ENCODE measurements at regions not wholly inside any gene's neighbourhood (a gene's known extent, or its start where the extent isn't known, plus 50 kb on each side); places are given as distances from the start of the nearest gene placed in this dataset.
"Not testable (repeated sequence)": the region's sequence is repeated elsewhere in the genome, so short reads cannot be mapped to it uniquely, and the experiment has no call there.

DNA sequence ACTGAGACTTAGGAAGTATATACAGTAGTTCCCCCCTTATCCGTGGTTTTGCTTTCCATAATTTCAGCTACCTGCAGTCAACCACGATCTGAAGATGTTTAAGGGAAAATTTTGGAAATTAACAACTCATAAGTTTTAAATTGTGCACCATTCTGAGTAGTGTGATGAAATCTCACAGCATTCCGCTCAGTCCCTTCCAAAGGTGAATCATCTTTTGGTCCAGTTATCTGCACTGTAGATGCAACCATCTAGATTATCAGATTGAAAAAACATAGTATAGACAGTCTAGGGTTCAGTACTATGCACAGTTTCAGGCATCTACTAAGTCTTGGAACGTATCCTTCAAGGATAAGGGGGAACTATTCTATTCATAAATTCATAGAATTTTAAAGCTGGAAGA lies 109.0 kb downstream of the ANXA3 start:
- no peak for DNase-seq (ENCODE audit: low read depth)

DNA sequence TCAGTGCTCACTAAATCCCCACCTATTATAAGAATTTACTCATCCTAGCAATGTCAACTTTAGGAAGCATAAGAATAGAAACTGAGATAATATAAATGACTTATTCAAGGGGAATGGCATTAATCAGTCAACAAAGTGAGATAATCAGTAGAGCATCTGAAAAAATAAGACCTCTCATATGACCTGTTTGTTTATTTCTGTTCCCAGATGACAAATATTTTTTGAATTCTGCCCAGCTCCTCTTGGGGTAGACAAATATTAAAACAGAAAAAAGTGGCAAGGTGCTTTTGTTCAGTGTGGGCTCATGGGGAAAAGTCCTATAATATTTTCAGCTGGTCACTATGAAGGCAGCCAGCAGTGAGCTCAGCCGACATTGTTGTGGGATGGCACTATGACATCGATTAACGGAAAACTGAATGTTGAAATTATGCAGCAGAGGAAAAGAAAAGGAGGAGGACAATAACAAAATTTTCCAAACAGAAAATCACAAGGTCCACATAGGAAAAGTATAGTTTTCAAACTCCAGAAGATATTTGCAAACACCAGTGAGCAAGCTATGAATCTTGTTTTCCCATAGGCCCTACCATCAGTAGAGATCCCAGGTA lies 109.6 kb downstream of the ANXA3 start:
- DNase-seq (ENCODE audit: low read depth): no peak

DNA sequence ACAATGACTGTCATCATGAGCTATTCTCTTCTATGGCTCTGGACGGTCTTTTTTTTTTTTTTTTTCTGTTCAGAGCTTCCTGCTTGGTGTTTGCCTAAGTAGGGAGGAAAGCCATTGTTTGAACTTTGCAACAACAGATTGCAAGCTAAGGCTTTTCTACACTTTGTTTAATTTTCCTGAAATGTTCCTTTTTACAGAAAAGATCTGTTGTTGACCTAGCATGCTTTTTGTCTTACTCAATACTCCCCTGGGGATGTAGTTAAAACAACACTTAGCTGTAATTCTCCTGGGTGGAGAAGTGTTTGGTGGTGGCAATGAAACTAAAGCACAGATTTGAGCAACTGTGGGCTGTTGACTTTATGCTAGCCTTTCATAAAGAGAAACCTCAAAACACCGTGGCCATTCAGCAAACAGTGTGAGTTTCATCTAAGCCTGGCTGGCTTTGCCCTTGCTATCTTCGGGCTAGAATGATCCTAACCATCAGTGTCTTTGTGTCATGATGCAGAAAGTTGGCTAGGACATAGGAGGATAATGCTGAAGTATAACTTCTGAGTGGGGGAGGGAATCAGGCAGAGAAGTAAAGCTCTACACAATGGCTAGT lies 110.5 kb downstream of the ANXA3 start:
- peak; percentile 44 for DNase-seq (ENCODE audit: low read depth)

DNA sequence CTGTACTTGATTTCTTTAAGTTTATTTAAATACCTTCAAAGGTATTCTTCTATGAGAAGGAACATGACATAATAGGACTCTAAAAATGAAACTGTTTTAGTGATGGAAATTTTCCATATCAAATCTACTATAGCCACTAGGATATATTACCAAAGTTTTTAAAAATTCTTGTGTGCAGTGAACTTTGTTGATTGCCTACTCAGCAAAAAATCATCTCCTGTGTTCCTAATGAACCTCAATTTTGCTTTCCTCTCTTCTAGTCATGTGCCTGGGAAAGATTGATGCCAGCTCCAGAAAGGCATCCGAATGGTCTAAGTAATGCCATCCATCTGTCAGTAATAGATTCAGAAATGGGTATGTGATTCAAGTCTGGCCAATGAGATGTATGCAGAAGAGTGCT lies 111.1 kb downstream of the ANXA3 start:
- no peak for DNase-seq (ENCODE audit: low read depth)

DNA sequence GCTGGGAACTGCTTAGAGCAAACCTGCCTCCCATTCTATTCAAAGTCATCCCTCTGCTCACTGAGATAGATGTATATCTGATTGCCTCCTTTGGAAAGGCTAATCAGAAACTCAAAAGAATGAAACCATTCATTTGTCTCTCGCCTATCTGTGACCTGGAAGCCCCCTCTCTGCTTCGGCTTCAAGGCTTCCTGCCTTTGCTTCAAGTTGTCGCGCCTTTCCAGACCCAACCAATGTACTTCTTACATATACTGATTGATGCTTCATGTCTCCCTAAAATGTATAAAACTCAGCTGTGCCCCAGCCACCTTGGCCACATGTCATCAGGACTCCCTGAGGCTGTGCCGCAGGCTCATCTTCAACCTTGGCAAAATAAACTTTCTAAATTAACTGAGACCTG lies 111.9 kb upstream of the BMP2K start:
- not testable (repeated sequence) for DNase-seq (ENCODE audit: low read depth)

DNA sequence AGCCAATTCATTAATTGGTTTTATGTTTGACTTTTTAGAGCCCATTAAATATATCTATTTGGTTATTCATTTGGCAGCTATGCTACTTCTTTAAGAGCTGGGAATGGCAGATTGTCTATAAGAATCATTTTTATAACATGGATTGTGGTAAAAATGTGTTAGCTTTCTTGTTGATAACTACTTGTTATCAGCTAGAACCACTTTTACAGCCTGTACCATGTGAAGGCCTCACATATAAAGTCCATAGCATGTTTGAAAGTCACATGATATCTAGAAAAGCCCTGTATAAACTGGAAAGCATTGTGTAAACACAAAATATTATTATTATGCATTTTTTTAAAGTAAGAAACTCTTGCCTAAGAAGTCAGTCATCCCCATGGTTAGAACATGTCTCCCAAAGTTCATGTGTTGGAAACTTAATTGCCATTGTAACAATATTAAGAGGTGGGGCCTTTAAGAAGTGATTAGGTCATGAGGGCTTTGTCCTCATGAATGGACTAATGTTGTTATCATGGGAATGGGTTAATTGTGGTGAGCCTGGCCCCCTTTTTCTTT lies 110.9 kb upstream of the BMP2K start:
- DNase-seq (ENCODE audit: low read depth): no peak

DNA sequence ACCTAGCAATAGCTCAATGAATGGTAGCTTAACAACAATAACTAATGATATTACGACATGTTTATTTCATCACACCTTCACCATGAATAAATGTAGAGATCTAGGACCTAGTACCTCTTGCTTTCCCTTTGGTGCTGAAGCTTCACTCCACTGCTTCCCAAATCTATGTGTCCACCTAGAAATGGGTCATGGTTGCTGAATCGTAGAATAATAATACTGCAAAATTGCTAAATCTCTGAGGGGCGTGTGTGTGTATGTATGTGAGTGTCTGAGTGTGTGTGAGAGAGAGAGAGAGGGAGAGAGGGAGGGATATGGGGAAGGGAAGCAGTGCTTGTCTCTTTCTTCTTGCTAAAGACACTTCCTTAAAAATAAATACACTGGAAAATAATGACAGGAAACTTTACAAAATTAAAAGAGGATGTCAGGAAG lies 109.3 kb upstream of the BMP2K start:
- DNase-seq (ENCODE audit: low read depth): no peak

DNA sequence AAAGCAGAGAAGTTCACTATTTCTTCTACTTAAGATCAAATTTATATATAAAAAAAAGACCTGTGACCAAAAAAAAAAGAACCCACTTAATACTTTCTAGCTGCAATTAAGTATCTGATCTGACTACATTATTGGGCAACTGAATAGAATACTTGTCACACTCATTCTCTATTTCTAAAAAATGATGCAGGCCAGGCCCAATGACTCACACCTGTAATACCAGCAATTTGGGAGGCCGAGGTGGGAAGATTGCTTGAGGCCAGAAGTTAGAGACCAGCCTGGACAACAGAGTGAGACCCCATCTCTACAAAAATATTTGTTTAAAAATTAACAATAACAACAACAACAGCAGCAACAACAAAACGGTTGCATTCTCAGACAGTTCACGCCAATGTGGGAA lies 108.8 kb upstream of the BMP2K start:
- no peak for DNase-seq (ENCODE audit: low read depth)

DNA sequence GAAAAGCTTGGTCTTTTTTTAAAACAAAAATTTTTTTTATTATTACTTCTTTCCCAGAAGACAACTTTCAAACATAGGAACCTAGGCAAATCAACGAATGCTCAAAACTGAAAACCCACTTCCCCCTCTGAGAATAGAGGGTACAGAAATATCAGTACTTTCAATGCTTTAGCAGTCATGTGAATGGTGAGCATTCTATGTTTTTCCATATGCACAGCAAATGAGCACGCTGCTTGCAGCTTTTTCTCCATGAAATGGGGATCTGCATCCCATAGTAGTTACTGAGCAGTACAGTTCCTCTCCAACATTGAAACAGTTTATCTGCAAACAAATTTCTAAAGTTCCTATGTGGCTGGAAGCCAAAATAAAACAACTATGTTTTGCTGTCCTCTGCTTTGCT lies 108.4 kb upstream of the BMP2K start:
- DNase-seq (ENCODE audit: low read depth): no peak

DNA sequence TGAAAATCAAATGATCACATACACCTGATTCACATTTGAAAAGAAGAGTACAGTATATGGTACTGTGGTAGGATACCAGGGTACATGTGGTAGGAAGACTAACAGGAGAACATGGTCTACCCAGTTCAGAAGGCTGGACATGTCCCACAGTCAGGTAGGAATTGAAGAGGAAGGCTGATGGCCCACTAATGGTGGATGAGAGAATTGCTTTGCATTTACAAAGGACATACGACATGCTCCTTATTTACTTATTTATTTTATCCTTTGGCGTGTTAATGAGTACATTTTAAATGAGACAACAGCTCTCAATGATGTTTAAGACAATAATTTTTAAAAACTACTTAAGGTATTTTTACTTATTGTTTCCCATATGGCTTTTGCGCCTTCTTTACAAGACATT lies 106.7 kb upstream of the BMP2K start:
- no peak for DNase-seq (ENCODE audit: low read depth)

DNA sequence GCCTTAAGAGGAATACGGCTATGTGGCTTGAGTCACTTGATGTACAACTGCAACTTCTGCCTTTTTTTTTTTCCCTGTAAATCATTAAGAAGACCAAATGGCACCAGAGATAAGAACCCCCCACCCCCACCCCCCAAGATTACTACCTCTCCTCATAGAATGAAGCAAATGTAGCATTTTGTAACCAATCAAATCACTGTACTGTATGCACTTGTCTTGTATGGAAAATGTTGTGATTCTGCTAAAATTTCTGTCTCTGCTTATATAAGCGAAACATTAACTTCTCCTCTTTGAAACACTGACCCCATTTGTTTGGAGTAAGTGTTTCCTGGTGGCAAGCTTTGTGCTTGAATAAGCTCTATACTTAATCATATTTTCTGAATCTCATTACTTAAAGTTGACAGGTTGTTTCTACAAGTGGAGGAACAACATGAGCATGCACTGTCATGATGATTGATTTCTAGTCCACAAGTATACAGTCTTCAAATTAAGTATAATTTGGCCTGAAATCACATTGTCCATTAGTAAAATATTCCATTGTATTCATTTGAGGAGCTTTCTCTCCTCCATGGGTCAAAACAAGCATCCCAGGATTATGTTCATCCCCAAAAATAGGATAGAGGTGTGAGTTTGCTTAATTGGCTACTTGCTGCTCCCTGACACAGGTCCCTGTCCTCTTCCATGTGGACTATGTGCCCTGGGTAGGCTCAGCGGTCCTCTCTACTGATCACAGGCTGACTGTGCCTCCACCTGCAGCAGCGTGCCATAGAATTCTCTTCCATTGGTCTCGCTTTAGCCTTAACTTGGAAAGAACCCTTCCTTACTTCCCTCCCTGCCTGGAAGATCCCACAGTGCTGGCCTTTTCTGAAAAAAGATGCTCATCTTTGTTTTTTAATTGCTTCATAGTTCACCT lies 104.0 kb upstream of the BMP2K start:
- no peak for DNase-seq (ENCODE audit: low read depth)

DNA sequence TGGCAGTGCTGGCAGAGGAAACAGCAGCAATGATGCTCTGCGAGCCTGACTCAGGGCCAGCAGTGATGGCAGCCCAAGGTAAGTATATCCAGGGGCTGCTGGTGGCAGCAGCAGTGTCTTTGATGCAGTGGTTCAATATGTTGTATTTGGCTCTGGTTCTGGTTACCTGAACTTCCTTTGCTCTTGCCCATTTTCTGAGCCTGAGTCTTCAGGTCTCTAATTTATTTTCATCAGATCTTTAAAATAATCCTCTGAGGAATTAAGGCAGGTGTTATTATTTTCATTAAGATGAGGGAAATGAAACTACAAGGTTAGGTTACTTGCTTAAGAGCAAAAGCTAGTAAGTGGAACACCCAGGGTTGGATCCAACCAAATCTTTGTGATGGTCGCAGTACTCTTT lies 102.8 kb upstream of the BMP2K start:
- no peak for DNase-seq (ENCODE audit: low read depth)

DNA sequence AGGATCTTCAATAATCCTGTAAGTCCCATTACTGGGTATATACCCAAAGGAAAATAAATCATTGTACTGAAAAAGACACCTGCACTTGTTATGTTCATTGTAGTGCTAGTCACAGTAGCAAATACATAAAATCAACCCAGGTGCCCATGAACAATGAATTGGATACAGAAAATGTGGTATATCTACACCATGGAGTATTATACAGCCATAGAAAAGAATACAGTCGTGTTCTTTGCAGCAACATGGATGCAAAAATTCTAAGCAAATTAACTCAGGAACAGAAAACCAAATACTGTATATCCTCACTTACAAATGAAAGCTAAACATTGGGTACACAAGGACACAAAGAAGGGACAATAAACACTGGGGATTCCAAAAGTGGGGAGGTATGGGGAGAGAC lies 100.8 kb upstream of the BMP2K start:
- no peak for DNase-seq (ENCODE audit: low read depth)

DNA sequence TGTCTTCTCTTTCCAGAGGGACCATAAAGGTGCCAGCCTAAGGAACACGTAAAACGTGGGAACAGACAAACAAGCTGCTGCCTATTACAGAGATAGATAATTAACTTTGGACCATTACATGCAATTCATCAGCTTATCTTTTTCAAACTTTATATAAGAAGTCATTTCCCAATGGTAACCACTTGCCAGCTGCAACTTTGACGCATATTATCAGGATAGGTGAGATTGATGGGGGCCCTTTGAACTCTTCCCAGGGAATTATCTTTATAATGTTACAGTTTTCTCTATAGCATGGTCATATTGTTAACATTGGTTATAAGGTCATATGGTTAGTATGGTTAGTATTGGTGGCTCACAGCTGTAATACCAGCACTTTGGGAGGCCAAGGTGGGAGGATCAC lies 94.1 kb upstream of the BMP2K start:
- DNase-seq (ENCODE audit: low read depth): no peak

DNA sequence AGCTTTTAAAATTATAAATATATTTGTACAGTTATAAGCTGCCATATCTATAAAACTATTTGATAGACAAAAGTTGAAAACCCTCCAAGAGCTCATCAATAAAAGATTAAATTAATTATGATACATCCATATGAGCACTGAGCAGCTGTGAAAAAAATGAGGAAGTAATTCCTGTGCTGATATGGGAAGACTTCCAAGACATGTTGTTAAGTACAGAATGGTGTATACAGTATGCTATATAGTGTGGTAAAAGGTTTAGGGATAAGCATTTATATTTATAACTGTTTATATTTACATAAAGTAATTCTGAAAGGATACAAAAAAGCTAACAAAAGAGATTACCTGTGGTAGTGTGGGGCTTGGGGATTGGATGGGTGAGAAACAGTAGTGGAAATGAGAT lies 92.8 kb upstream of the BMP2K start:
- no peak for DNase-seq (ENCODE audit: low read depth)

DNA sequence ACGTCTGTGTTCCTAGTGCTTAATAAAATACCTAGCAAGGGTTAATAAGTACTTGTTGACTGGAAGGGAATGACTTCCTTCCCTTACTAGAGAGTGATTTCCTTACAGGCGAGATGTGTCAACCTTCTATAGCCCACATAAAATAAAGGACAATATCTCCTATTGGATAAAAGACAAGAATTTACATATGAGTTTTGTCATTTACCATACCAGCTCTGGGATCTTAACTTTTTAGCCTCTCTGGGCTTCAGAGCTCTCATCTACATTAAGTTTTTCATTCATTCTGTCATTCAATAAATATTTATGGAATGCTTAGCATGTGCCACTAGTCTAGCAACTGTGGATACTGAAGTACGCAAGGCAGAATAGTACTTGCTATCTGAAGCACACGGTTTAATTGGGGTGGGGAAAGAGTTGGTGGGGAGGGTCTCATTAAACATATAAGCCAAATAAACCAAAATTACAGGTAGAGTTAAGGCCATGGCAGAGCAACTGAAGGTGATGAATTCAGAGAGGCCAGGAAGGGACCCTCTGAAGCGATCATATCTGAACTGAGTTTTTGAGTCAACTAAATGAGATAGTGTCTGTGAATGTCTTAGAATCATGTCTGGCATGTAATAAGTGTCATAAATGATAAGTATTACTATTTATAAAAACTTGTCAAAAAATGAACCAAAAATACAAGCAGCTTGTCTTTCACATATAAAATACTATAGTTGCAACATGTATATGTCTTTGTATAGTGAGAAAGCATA lies 91.6 kb upstream of the BMP2K start:
- no peak for DNase-seq (ENCODE audit: low read depth)

DNA sequence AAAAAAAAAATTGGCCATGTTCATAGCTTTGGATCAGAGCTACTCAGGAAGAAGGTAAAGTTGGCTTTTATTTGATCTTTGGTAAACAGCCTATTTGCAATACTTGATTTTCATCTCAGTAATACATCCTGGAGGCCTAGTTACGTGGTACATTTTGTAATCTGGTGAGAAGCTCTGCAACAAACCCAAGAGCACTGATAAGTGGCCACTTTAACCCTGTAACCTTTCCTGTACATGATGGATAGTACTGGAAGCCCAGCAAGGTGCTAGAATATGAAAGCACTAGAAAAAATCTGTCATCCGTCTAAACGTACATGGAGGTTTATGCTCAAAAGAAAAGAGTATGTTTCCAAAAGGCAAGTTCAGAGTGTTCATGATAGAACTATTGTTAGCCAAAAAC lies 88.3 kb upstream of the BMP2K start:
- no peak for DNase-seq (ENCODE audit: low read depth)

DNA sequence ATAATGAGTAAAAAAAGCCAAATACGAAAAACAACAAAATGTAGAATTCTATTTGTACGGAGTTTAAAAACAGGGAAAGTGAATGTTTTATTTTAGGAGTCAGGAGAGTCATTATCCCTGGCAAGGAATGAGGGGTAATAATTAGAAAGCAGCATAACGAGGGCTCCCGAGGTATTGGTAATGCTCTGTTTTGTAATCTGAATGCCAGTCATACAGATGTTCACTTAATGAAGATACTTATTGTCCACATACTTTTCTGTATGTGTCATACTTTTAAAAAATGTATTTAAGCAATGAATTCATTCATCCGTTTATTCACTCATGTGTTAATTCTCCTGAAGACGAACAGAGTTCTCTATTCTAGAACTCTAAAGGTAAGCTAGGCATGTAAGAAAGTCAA lies 87.8 kb upstream of the BMP2K start:
- DNase-seq (ENCODE audit: low read depth): no peak

DNA sequence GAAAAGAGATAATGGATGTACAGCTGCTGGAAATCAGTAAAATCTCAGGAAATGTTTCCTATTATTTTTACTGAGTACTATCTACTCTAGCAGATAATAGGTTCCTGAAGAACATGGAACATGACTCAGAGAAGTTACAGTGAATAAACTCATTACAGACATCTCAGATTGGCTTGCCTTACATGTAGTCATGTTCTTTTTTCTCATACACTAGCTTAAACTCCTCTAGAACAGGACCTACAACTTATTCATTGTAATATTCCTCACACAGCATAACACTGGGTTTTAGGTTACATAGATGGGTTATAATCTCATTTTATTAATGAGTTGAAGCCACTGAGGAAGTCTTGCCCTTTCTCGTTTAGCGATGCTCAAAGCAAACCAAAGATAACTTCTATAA lies 86.9 kb upstream of the BMP2K start:
- DNase-seq (ENCODE audit: low read depth): no peak

DNA sequence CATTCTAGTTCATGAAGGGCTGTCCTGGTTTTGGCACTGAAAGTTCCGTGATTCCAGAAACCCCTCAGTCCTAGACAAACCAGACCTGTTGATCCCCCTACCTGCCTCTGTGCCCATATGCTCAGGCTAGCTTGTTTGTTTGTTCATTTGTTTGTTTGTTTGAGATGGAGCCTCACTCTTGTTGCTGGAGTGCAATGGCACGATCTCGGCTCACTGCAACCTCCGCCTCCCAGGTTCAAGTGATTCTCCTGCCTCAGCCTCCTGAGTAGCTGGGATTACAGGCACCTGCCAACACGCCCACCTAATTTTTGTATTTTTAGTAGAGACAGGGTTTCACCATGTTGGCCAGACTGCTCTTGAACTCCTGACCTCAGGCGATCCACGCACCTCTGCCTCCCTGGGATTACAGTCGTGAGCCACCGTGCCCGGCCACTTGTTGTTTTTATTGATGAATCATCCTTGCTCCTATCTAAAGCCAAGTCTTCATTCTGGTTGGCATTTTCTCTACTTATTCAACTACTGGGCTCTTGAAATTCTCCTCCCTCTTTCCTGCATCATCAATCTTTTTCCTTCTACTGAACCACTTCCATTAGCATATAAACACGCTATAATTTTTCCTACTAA lies 86.3 kb upstream of the BMP2K start:
- no peak for DNase-seq (ENCODE audit: low read depth)

DNA sequence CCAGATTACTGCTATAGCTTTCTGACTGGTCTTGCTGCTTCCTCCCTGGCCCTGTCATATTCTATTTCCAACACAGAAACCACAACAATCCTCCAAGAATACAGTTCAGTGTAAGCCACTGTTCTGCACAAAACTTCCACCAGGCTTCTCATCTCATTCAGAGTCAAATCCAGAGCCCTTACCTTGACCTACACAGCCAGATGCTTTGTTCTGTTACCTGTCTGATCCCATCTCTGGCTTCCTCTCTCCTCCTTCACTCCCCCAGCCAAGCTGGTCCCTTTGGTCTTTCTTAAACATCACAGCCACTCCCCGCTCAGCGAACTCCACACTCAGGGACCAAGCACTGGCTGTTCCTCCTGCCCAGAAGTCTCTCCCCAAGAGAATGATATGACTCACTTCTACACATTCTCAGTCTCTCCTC lies 84.8 kb upstream of the BMP2K start:
- DNase-seq (ENCODE audit: low read depth): no peak

Measured in fibroblast of the conjunctiva (primary cell).